Erythroblast (primary cell): ENCODE measurements at regions not wholly inside any gene's neighbourhood (a gene's known extent, or its start where the extent isn't known, plus 50 kb on each side); places are given as distances from the start of the nearest gene placed in this dataset.

Source experiments
- GATA1 ChIP-seq: IDR thresholded peaks from 2 replicates; pipeline ENCODE4 v1.6.1; 2011; ENCODE audit warnings: low read depth, mild to moderate bottlenecking, control low read depth, low read length, moderate library complexity
- POLR2A ChIP-seq: IDR thresholded peaks from 2 replicates; pipeline ENCODE4 v1.6.1; 2011; ENCODE audit warnings: mild to moderate bottlenecking, low read length

GRCh38 chr5:120869831-120870230 is 405.7 kb downstream of the PRR16 start:
- TF ChIP-seq POLR2A: no peak
- TF ChIP-seq GATA1: no peak
